ENCODE measurements at regions not wholly inside any gene's neighbourhood (a gene's known extent, or its start where the extent isn't known, plus 50 kb on each side); places are given as distances from the start of the nearest gene placed in this dataset.

DNA sequence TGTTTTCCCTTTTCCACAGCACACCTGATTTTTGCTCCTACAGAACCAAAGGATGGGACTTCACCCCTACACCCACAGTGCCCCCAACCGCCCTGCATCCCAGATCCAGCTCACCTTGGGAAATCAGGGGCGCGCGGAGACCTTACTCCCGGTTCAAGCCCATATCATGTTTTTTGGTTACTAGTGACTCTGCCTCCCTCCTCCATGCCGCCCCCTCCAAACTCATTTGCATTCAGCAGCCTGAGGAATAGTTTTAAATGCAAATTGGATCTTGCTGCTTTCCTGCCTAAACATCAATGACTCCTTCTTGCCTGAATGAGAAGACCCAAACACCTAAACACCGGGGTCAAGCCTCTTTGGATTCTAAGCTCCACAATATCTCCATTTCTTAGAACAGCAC, 331.8 kb downstream of the TMEM114 start:
- no peak for DNase-seq

- no peak for DNase-seq
Observed at GRCh38 chr16:8257561-8257960, 332.8 kb downstream of the TMEM114 start.

- no peak for DNase-seq
Observed at GRCh38 chr16:8254405-8254804, 335.9 kb downstream of the TMEM114 start.

DNA sequence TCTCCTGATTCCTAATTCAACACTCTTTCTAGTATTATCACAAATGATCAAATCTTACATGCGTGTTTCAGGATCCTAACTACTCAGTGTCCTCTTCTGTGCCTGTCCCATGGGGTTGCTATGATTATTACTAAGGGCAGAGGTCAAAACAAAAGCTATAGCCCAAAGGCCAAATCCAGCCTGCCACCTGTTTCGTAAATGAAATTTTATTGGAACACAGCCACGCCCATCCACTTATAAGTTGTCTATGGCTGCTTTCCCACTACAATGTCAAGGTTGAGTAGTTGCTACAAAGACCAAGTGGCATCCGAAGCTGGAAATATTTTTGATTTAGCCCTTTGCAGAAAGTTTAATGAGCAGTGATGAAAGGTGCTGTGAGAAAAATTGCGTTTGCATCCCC, 336.6 kb downstream of the TMEM114 start:
- no peak for DNase-seq

DNA sequence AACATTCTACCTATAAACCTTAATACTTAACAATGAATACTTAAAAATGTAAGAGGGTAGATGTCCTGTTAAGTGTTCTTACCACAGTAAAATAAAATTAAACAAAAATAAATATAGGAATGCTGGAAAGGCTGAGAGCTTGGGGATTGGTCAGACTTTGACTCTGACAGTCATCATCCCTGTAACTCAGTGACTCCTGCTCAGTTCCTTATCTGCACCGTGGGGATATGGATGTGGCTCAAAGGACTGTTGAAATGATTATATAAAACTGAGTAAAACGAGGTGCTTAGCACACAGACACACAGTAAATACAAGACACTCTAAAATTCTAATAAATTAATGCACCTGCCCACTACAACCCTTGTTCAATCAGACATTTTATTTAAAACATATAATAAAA, 338.6 kb downstream of the TMEM114 start:
- DNase-seq, result no peak

- no peak for DNase-seq
Observed at GRCh38 chr16:8251298-8251697, 339.0 kb downstream of the TMEM114 start.

- no peak for DNase-seq
Observed at GRCh38 chr16:8247993-8248392, 342.3 kb downstream of the TMEM114 start.

DNA sequence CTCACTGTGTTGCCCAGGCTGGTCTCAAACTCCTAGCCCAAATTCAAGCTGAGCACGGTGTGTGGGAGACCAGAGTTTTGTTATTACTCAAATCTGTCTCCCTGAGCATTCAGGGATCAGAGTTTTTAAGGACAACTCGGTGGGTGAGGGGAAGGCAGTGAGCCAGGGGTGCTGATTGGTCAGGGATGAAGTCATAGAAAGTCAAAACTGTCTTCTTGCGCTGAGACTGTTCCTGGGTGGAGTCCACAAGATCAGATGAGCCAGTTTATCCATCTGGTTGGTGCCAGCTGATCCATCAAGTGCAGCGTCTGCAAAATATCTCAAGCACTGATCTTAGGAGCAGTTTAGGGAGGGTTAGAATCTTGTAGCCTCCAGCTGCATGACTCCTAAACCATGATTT, 346.3 kb downstream of the TMEM114 start:
- DNase-seq, result no peak

DNA sequence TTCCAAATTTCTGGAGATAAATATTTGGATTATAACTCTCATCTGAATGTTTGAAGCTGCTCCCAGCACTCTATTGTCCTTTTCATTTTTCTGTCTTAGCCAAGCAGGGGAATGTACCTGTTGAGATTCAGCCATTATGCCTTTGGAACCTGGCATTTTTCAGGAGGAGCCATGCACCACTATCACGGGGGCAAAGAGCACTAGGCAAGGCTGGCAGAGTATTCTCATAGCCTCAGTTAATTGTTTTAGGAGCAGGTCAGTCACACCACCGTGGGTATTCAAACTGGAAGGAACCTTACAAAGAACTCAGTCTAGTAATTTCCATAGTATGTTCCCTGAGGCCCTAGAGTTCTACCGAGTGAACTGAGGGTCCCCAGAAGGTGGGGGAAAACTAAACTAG, 348.9 kb downstream of the TMEM114 start:
- no peak for DNase-seq

- DNase-seq, result no peak
Observed at GRCh38 chr16:8239443-8239842, 350.9 kb downstream of the TMEM114 start.

DNA sequence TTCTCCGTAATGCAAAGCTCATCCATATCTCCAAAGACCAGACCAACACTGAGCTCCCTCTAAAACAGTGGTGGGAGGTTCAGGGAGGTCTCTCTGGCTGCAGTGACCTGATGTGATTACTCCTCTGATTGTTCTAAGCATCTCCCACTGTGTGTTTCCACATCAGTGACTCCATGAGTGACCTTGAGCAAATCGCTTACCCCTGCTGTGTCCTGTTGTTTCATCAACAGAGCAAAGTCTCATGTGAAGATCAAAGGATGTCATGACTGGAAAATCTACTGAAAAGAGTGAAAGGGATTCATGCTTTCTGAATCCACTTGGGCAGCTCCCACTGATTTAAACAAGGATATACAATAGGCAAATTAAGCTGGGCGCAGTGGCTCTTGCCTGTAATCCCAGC, 352.9 kb downstream of the TMEM114 start:
- no peak for DNase-seq

DNA sequence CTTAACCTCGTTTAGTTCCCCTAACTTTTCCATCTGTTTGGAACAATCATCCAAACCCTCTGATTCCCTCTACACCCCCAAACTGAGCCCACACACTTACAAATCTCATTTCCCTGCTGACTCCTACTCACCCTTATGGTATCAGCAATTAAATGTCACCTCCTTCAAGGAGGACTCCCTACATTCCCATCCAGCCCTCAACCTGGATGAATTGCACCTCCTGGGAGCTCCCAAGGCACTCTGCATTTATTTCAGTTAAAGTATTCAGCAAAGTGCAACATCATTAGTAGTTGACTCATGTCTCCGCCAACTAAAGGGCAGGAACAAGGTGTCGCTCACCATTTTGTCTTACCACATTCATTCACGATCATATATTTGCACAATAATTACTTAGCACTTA, 353.5 kb downstream of the TMEM114 start:
- DNase-seq, result no peak

DNA sequence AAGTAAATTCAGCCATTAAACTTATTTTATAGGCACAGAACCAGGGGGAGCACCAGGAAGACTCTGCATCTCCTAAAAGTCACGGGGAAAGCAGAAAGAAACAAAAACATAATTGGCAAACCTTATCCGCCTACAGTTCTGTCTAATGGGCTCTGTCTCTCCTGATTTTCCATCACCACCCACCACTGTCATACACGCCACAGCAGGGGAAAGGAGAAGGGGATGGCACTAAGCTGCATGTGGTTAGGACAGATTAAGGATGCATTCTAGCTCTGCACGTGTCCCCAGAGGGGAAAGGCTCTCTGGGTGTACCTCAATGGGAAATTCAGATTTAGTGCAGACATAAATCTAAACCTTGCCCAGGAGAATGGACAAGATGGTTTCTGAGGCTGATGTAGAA, 359.8 kb downstream of the TMEM114 start:
- no peak for DNase-seq

DNA sequence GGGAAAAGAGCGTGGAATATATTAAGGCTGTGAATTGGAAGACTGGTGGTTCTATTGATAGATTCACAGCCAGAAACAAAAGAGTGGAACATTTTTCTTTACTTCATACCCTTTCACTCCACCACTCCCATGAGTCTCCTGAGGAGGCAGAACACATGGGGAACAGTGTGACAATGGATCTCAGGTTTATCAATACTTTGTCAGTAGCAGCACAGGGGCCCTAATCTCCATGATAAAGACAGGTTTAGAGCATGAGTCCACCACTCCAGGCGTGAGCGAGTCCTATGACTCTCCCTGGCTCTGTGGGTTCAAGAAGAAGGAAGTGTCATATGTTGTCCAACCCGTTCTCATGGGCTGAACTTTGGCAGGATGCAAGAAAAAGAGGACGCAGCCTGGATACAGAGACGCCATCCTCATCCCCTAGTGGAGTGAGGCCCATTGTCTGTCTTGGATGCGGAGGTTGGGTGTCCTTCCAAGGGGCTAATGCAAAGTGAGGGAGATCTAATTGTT, 361.2 kb downstream of the TMEM114 start:
- DNase-seq, result no peak

DNA sequence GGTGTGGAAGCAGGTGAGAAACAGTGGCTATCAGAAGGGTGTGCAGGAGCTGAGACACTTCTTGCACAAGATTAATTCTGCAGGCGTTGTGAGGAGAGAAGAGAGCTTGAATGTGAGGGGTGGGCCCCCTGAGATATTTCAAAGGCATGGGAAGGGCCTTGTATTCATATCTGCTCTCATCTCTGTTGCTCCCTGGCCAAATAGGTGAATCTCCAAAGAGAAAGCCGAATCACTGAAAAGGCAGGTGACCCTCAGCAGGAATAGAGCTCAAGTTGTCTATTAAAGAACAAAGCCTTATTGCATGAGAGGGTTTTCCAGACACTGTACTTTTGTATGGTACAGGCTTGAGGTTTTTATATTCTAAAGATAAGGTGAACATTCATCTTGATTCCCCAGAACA, 373.1 kb downstream of the TMEM114 start:
- DNase-seq, result no peak

DNA sequence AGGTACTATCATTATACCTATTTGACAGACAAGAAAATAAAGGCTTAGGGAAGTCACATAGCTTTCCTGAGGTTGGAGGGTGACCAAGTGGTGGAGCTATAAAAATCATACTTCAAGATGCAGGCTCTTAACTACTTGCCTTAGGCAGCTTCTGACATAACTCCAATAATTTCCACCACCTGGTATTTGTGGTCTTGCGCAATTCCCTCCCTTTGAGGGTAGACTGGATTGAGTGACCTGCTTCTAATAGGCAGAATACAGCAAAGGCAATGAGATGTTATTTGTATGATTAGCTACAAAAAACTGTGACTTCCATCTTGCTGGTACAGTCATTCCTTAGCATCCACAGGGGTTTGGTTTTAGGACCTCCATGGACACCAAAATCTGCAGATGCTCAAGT, 385.5 kb downstream of the TMEM114 start:
- DNase-seq, result no peak

GRCh38 chr16:8204096-8204495, 386.2 kb downstream of the TMEM114 start:
- DNase-seq, result no peak

- DNase-seq, result no peak
Observed at GRCh38 chr16:8203101-8203500, 387.2 kb downstream of the TMEM114 start.

- DNase-seq, result no peak
Observed at GRCh38 chr16:8200839-8201238, 389.5 kb downstream of the TMEM114 start.

DNA sequence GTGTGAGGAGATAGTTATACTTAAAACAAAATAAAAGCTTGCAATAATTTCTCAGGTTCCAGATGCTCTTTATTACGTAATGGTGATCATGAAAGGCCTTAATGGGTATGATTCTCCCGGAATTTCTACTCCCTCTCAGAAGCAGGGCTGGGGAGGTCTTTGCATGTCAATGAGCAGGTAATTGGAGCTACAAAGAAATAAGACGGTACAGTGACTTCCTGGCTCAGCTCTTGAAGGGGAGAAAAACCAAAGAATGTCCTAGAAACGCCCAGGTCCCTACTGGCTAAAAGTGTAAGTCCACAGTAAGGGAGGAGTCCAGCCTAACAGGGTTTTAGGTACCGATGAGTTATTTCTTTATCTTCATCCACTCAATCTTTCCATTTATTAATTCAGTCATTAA, 390.9 kb downstream of the TMEM114 start:
- no peak for DNase-seq

- DNase-seq, result no peak
Observed at GRCh38 chr16:8194794-8195193, 395.5 kb downstream of the TMEM114 start.

DNA sequence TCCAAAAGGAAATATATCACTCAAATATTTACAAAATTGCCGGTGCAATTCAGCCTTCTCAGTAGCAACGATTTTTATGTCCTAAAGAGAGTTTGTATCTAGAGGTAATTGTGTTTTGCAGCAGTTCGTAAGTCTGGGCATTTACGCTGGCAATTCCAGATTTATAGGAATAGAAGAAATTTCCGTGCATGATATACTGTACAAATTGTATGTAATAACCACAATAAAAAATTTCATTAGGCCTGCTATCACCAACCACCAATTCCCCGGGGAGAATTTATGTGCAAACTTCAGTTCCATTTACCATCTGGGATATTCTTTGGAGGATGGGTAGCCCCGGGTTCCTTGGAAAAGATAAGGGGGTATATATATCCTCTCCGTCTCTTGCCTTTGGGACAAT, 401.5 kb downstream of the TMEM114 start:
- DNase-seq, result no peak

GRCh38 chr16:8187782-8188372, 402.4 kb downstream of the TMEM114 start:
- no peak for DNase-seq

- DNase-seq, result no peak
Observed at GRCh38 chr16:8184854-8185253, 405.5 kb downstream of the TMEM114 start.
